ENCODE measurements at regions not wholly inside any gene's neighbourhood (a gene's known extent, or its start where the extent isn't known, plus 50 kb on each side); places are given as distances from the start of the nearest gene placed in this dataset.

- TF ChIP-seq RARB (CRISPR knock-in tag; IDR thresholded peaks at IDR 0.05) (no peak), CSRNP3 (CRISPR knock-in tag; IDR thresholded peaks at IDR 0.05) (no peak)
Measured at GRCh38 chr11:134913391-134913790, 501.3 kb upstream of the B3GAT1 start (continued).

GRCh38 chr11:134911514-134912180 lies 499.6 kb upstream of the B3GAT1 start:
- ATAC-seq = no peak
- no peak for TF ChIP-seq BACH2 (CRISPR knock-in tag; IDR thresholded peaks at IDR 0.05; ENCODE audit: borderline replicate concordance)
- TF ChIP-seq POU6F1 (CRISPR knock-in tag; IDR thresholded peaks at IDR 0.05; ENCODE audit: borderline replicate concordance, low read depth) = no peak
- no peak for TF ChIP-seq PPARA (CRISPR knock-in tag; IDR thresholded peaks at IDR 0.05; ENCODE audit: borderline replicate concordance)
- TF ChIP-seq GLIS3 (CRISPR knock-in tag; IDR thresholded peaks at IDR 0.05) = no peak
- no peak for TF ChIP-seq SNAI2 (CRISPR knock-in tag; IDR thresholded peaks at IDR 0.05)
- TF ChIP-seq ZFP3 (CRISPR knock-in tag; IDR thresholded peaks at IDR 0.05) = no peak
- no peak for TF ChIP-seq ARNTL (CRISPR knock-in tag; IDR thresholded peaks at IDR 0.05; ENCODE audit: borderline replicate concordance, low read depth)
- TF ChIP-seq CSDC2 (CRISPR knock-in tag; IDR thresholded peaks at IDR 0.05) = no peak
- no peak for TF ChIP-seq ZNF70 (CRISPR knock-in tag; IDR thresholded peaks at IDR 0.05)
- TF ChIP-seq ZNF565 (CRISPR knock-in tag; conservative IDR thresholded peaks at IDR 0.05; ENCODE audit: low read depth) = no peak
- TF ChIP-seq ISL1 (CRISPR knock-in tag; IDR thresholded peaks at IDR 0.05) = no peak
- TF ChIP-seq TSHZ2 (CRISPR knock-in tag; IDR thresholded peaks at IDR 0.05) = no peak
- no peak for TF ChIP-seq OSR1 (CRISPR knock-in tag; IDR thresholded peaks at IDR 0.05)
- TF ChIP-seq ZNF8 (CRISPR knock-in tag; IDR thresholded peaks at IDR 0.05) = no peak
- TF ChIP-seq RARB (CRISPR knock-in tag; IDR thresholded peaks at IDR 0.05) = no peak

- ATAC-seq = no peak
- TF ChIP-seq GLIS3 (CRISPR knock-in tag; IDR thresholded peaks at IDR 0.05) (no peak), CSDC2 (CRISPR knock-in tag; IDR thresholded peaks at IDR 0.05) (no peak), CSRNP3 (CRISPR knock-in tag; IDR thresholded peaks at IDR 0.05) (no peak), POU6F1 (CRISPR knock-in tag; IDR thresholded peaks at IDR 0.05; ENCODE audit: borderline replicate concordance, low read depth) (no peak), CREB5 (CRISPR knock-in tag; IDR thresholded peaks at IDR 0.05; ENCODE audit: low read depth) (no peak), ISL1 (CRISPR knock-in tag; IDR thresholded peaks at IDR 0.05) (no peak), ZFP3 (CRISPR knock-in tag; IDR thresholded peaks at IDR 0.05) (no peak), ZNF70 (CRISPR knock-in tag; IDR thresholded peaks at IDR 0.05) (no peak), PATZ1 (CRISPR knock-in tag; IDR thresholded peaks at IDR 0.05; ENCODE audit: borderline replicate concordance) (no peak), ARNTL (CRISPR knock-in tag; IDR thresholded peaks at IDR 0.05; ENCODE audit: borderline replicate concordance, low read depth) (no peak), ZNF8 (CRISPR knock-in tag; IDR thresholded peaks at IDR 0.05) (no peak), ZC3H10 (CRISPR knock-in tag; IDR thresholded peaks at IDR 0.05) (no peak), PPARA (CRISPR knock-in tag; IDR thresholded peaks at IDR 0.05; ENCODE audit: borderline replicate concordance) (no peak), ZNF565 (CRISPR knock-in tag; conservative IDR thresholded peaks at IDR 0.05; ENCODE audit: low read depth) (no peak), OSR1 (CRISPR knock-in tag; IDR thresholded peaks at IDR 0.05) (no peak), BACH2 (CRISPR knock-in tag; IDR thresholded peaks at IDR 0.05; ENCODE audit: borderline replicate concordance) (no peak), ESRRG (CRISPR knock-in tag; IDR thresholded peaks at IDR 0.05) (no peak)
Measured at GRCh38 chr11:134908583-134908982, 496.5 kb upstream of the B3GAT1 start.
